Left renal pelvis (tissue), 4 donors: ENCODE measurements at regions not wholly inside any gene's neighbourhood (a gene's known extent, or its start where the extent isn't known, plus 50 kb on each side); places are given as distances from the start of the nearest gene placed in this dataset.

ENCODE experiments used
- DNase-seq, 4 donors: peaks; one replicate each; pipeline ENCODE4 v3.0.0-alpha.2; 2013; ENCODE audit warnings: low read depth in 4 of 4, low spot score in 3 of 4

GRCh38 chr4:180634306-180634705 lies 1608.9 kb upstream of the TENM3 start:
- DNase-seq: no peak

GRCh38 chr4:180635281-180635680 lies 1607.9 kb upstream of the TENM3 start:
- no peak for DNase-seq

GRCh38 chr4:180636696-180637404 lies 1606.4 kb upstream of the TENM3 start:
- no peak for DNase-seq

GRCh38 chr4:180637616-180638015 lies 1605.6 kb upstream of the TENM3 start:
- DNase-seq: no peak

- DNase-seq: no peak
Measured at GRCh38 chr4:180640193-180640592, 1603.0 kb upstream of the TENM3 start.

GRCh38 chr4:180641495-180641894 lies 1601.7 kb upstream of the TENM3 start:
- no peak for DNase-seq

- DNase-seq: no peak
Measured at GRCh38 chr4:180642732-180643131, 1600.5 kb upstream of the TENM3 start.

GRCh38 chr4:180650273-180650672 lies 1592.9 kb upstream of the TENM3 start:
- DNase-seq: no peak

GRCh38 chr4:180652533-180652932 lies 1590.7 kb upstream of the TENM3 start:
- DNase-seq: no peak

GRCh38 chr4:180655886-180656285 lies 1587.3 kb upstream of the TENM3 start:
- no peak for DNase-seq

- no peak for DNase-seq
Measured at GRCh38 chr4:180657881-180658280, 1585.3 kb upstream of the TENM3 start.

GRCh38 chr4:180664766-180665368 lies 1578.3 kb upstream of the TENM3 start:
- DNase-seq: peak; percentile 73 to 84 (median 75)

- DNase-seq: no peak
Measured at GRCh38 chr4:180665481-180665880, 1577.7 kb upstream of the TENM3 start.

GRCh38 chr4:180665994-180666824 lies 1577.0 kb upstream of the TENM3 start:
- peak in 3 of 4 donors; percentile 40 to 51 (median 45) for DNase-seq

GRCh38 chr4:180668732-180669131 lies 1574.5 kb upstream of the TENM3 start:
- no peak for DNase-seq

- no peak for DNase-seq
Measured at GRCh38 chr4:180669680-180670079, 1573.5 kb upstream of the TENM3 start.

- DNase-seq: no peak
Measured at GRCh38 chr4:180674619-180675358, 1568.4 kb upstream of the TENM3 start.

GRCh38 chr4:180675359-180675650 lies 1567.9 kb upstream of the TENM3 start:
- DNase-seq: no peak

- no peak for DNase-seq
Measured at GRCh38 chr4:180680305-180680704, 1562.9 kb upstream of the TENM3 start.

- DNase-seq: no peak
Measured at GRCh38 chr4:180682776-180683175, 1560.4 kb upstream of the TENM3 start.

- peak in 1 of 4 donors; percentile 41 for DNase-seq
Measured at GRCh38 chr4:180683186-180683585, 1560.0 kb upstream of the TENM3 start.
